NCI-H226 (cell line): ENCODE measurements at regions not wholly inside any gene's neighbourhood (a gene's known extent, or its start where the extent isn't known, plus 50 kb on each side); places are given as distances from the start of the nearest gene placed in this dataset.
"Not testable (repeated sequence)": the region's sequence is repeated elsewhere in the genome, so short reads cannot be mapped to it uniquely, and the experiment has no call there.

Experiments
- DNase-seq: peaks from one replicate; pipeline ENCODE4 v3.0.0-alpha.2; 2015

DNA sequence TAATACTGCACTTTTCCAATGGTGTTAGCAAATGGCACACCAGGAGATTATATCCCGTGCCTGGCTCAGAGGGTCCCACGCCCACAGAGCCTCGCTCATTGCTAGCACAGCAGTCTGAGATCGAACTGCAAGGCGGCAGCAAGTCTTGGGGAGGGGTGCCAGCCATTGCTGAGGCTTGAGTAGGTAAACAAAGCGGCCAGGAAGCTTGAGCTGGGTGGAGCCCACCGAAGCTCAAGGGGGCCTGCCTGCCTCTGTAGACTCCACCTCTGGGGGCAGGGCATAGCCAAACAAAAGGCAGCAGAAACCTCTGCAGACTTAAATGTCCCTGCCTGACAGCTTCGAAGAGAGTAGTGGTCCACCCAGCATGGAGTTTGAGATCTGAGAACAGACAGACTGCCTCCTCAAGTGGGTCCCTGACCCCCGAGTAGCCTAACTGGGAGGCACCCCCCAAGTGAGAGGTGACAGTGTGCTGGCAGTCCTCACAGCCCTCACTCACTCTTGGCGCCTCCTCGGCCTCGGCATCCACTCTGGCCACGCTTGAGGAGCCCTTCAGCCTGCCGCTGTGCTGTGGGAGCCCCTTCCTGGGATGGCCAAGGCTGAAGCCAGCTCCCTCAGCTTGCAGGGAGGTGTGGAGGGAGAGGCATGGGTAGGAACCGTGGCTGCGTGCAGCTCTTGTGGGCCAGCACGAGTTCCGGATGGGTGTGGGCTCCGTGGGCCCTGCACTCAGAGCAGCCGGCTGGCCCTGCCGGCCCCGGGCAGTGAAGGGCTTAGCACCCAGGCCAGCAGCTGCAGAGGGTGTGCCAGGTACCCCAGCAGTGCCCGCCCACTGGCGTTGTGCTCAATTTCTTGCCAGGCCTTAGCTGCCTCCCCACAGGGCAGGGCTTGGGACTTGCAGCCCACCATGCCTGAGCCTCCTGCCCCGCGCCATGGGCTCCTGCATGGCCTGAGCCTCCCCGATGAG is 188.0 kb downstream of the MMUT start:
- DNase-seq = not testable (repeated sequence)

DNA sequence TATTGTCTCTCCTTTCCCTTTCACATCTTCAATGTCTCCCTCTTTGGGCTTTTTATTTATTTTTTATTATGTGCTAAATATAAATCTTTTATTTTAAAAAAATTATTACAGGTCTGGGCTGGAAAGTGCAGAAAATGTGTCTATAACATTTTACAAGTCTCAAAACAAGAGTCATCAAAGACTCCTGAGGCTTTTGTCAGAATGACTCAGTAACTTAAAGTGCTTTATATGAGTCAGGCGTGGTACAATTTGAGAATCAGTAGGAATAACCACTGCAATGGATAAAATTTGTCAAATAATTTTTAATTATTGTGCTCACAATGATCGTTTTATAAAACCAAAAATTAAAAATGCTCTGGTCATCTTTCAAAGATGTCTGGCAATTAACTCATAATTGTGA is 193.9 kb downstream of the MMUT start:
- DNase-seq = no peak

DNA sequence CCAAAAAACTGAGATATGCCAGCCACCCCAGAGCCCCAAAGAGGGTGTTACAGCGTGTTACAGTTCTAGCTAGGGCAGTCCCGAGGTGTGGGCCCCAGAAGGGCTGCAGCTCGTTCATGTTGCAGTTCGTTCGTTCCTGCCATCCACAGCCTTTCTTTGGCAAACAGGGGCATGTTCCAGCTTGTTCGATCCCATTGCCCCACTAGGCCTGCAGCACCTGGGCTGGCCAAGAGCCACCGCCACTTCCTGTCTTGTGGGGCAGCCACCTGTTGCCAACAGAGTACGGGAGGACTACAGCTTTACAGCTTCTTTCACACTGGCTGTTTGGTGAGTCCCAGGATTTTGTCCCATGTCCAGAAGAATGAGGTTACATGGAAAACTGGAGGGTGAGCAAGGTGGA is 198.1 kb downstream of the MMUT start:
- DNase-seq = no peak

DNA sequence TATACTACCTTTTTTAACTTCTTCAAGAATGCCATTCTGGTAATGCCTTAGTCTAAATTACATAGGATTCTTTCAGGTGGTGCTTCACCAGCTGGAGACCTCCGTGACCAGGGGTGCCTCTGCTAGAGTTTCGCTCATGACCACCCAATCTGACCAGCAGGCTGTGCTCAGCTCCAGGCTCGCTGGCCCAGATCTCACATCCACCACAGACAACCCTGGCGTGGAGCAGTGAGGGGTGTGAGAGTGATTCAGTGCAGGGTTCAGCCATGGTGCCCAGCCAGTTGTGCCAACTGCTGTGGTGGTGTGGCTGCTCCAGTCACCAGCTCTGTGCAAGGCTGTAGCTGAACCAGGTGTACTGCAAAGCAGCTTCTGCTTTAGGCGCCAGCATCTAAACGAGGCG is 198.6 kb downstream of the MMUT start:
- DNase-seq = no peak

DNA sequence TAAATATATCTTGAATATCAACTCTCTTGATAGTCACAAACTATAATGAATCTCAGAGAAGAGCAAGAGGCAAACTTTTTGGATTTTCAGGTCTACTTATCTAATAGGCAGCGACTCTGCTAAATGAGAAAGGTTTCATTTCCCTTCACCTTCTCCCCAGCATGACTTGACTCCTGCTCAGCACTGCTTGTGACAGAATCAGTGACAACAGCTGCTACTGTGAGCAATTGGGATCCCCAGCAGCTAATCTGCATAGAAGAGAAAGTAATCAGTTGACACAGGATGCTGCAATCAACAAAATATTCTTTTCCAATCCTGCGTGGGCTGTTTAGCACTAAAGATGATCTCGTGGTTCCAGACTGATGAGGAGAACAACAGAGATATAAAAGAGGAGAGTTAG is 205.5 kb downstream of the MMUT start:
- no peak for DNase-seq

DNA sequence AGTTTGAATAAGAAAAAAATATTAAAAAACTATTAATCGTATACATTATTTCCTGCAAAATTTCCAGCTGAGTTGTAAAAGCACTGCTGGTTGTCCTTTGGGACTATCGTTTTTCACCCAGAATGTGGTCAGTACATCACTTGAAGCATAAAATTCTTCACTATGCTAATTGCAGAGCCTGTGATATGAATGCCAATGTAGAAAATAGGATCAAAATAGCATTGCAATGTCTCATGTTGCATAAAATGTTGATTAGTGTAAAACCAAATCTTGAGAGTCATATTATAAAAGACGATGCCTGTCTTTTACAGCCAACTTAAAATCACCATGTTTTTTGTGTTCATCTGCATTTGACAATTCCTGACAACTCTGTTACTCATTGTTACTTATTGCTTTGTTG is 207.7 kb downstream of the MMUT start:
- no peak for DNase-seq

DNA sequence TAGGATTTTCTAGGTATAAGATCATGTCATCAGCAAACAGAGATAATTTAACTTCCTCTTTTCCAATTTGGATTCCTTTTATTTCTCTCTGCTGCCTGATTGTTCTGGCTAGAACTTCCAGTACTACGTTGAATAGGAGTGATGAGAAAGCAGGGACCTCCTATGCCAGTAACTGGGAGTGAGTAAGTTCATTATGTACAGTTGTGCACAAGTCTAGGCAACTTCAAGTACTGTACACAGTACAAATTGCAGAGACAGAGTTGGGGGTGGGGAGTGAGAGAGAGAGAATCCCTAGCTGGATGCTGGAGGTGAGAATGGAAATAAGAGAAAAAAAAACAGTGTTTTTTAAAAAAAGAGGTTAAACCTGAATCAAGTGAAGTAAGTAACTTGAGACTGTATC is 210.2 kb downstream of the MMUT start:
- DNase-seq = no peak

DNA sequence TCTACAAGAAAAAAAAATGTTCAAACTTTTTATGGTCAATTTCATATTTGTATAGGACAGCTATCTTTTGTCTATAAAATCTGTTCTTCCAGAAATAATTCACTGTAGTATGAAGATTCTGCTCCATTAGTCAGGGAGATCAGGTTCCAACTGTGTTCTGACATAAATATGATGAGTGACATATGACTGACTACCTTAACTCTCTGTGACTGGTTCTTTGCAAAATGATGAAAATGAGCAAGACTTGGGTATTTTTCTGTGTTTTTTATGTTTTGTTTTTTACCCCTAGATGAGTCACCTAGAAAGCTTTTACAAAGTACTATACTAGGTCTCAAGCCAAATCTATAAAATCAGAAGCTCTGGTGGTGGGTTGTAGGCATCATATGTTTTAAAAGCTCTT is 229.6 kb downstream of the MMUT start:
- DNase-seq = no peak

DNA sequence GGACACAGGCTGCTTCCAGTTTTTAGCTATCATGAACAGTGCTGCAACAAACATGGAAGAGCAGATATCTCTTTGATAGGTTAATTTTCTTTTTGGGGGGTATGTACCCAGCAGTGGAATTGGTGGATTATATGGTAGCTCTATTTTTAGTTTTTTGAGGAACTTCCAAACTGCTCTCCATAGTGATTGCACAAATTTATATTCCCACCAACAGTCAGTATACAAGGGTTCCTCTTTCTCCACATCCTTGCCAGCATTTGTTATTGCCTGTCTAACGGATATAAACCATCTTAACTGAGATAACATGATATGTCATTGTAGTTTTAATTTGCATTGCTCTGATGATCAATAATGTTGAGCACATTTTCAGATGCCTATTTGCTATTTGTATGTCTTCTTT is 237.6 kb downstream of the MMUT start:
- DNase-seq = no peak

DNA sequence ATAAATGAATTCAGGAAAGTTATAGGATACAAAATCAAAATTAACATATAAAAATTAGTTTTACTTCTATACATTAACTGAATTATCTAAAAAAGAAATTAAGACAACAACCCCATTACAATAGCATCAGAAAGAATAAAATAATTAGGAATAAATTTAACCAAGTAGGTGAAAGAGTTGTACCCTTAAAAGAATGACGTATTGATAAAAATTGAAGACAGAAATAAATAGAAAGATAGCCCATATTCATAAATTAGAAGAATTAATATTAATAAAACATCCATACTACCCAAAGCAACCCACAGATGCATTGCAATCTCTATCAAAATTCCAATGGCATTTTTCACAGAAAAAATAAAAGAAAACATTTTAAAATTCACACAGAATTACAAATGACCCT is 242.8 kb downstream of the MMUT start:
- no peak for DNase-seq

DNA sequence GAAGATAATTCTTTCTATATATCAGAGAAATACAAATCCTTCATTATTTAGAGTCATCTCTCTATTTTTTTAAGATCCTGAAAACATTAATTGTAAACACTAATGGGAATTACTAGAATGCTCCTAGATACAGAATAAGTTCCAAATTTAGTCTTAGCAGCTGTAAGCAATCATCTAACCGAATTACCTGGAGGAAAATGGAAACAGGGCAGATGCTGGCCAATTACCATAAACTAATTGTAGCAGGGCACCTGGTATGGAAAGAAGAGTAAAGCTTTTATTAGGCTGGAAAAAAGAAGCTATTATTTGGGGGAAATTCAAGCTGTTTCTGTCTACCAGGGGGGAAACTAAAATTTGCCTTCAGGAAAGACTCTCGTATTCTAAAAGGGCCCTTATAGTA is 257.5 kb downstream of the MMUT start:
- no peak for DNase-seq

DNA sequence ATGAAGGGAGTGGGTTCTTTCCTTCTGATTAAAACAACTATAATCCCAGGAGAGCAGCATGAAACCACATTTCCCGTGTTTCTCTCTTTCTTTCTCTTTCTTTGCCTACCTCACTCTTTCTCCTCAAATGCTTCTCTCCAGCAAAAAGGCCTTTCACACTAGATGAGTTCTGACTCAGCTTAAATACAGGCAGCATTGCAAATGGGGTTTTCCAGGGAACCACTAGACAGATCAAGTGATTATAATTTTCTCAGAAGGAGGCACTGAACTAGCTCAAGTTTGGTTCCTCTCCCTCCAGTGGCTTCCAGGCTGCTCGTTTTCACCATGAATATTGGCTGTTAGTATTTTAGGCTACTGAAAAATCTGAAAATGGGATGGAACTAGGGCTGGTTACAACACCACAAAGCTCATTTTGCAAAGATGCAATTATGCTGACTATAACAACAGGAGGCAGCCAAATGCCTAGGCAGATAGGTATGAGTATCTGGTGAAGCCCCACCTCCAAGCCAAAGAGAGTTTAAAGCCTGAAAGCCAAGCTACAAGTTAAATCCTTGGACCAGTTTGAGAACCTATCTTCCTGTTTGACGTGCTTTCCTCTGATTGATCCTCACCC is 260.0 kb downstream of the MMUT start:
- peak; percentile 45 for DNase-seq

DNA sequence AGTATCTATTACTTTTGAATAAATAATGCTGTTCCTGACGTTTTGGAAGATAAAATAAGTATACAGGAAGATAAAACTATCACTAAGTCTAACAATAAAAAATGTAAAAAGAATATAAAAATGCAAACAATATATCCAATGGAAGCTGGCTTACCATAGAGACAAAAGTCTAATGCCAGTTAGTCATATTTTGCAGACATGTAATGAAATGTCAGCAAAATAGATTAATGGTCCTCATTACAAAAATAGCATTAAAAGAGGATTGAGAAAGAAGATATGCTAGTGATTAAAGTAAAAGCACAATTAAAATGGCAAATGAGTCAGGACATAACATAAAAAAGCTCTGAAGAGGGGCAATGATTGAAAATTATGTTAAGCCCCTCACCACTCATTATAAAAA is 265.0 kb downstream of the MMUT start:
- DNase-seq = no peak

DNA sequence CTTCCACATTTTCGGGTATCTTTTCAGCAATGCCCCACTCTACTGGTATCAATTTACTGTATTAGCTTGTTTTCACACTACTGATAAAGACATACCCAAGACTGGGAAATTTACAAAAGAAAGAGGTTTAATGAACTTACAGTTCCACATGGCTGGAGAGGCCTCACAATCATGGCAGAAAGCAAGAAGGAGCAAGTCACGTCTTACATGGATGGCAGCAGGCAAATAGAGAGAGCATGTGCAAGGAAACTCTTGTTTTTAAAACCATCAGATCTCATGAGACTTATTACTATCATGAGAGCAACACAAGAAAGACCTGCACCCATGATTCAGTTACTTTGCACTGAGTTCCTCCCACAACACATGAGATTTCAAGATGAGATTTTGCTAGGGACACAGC is 300.7 kb downstream of the MMUT start:
- DNase-seq = not testable (repeated sequence)

DNA sequence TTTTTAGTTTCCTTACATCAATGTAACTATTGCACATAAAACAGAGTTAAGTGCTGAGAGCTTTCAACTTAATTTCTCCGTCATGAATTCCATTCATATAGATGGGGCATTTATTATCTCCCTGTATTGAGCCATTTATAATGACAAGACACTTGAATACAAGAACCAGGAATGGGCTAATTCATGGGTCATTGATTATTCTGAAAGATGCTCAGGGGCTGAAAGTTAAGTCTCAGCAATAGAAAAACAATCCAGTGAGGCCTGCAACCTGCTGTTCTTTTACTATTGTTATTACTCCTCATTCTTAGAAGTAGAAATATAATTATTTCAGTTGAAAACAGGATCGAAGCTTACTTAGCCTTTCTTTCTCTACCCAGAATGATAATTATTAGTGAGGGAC is 307.7 kb downstream of the MMUT start:
- DNase-seq = no peak

DNA sequence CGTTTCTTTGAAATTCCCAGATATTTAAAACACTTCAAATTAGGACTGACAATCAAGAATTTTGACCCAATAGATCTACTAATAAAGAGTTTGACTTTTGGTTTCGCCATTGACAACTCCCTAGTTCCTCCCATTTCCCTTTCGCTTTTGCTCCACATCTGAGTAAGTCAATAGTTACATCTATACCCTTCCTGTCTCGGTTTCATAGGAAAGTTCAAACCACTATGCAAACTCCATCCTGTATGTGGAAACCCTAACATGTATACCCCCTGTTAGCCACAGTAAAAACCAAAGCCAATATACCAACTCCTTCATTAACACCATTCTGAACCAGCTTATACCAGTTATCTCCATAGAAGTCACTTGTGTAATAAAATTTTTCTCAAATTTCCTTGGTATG is 311.1 kb downstream of the MMUT start:
- DNase-seq = no peak

DNA sequence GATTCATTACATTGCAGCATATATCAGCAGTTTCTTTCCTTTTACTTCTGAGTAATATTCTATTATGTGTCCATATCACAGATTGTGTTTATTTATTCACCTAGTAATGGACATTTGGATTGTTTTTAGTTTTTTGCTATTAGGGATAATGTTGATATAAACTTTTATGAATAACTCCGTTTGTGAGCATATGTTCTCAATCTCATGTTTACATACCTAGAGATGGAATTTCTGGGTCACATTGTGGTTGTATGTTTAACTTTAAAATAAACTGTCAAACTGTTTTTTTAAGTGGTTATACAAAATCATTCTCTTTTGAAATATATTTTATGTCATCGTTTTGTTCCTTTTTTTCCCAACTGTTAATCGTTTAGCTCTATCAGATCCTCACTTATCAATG is 311.6 kb downstream of the MMUT start:
- DNase-seq = no peak

DNA sequence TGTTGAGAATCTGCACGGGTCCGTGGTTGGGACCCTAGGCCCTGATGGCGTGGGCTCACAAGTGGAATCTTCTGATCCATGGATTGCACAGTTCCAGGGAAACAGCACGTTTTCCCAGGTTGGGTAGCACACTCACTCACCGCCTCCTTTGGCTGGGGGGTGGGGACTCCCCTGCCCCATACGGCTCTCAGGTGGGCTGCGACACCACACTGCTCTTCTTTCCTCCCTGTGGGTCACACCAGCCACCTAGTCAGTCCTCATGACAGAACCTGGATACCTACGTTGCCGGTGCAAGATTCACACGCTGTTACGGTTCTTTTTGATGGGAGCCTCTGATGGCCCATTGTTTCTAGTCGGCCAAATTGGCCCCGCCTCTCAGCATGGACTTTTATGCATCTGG is 312.0 kb downstream of the MMUT start:
- DNase-seq = no peak

DNA sequence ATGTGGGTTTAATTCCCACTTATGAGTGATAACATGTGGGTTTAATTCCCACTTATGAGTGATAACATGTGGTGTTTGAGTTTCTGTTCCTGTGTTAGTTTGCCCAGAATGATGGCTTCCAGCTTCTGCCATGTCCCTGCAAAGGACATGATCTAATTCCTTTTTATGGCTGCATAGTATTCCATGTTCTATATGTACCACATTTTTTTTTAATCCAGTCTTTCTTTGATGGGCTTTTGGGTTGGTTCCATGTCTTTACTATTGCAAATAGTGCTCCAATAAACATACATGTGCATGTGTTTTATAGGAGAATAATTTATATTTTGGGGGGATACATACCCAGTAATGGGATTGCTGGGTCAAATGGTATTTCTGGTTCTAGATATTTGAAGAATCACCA is 317.8 kb downstream of the MMUT start:
- no peak for DNase-seq

DNA sequence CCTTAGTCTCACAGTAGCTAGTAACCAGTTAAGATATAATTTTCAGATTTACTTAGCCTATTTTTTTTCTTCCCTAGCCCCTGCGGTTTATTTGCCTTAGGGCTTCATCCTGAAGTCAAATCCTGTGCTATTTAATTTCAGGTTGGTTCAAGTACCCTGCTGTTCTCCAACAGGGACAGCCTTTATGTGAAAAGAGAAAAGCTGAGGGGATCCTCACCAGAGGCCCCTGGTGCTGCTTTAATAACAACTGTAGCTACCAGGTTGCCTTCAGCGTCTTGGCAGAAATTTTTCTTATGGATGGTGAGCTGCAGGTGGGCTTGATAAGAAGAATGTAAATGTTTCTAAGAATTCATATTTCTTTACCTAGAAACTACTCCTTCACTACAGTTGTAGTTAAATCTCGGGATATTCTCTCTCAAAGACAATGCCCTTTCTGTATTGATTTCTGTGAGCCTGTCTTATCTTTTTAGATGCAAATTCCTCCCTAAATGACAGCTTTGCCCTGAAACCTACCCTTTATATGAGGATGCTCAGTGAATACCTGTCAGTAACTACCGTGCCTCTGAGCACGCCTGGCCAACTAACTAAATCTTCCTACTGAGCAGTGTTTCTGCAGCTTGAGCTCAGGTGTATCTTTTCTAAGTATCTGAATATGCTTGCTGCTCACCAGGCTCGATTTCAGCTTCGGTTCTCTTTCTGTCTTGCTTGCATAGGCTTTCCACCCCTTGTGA is 320.5 kb downstream of the MMUT start:
- no peak for DNase-seq

DNA sequence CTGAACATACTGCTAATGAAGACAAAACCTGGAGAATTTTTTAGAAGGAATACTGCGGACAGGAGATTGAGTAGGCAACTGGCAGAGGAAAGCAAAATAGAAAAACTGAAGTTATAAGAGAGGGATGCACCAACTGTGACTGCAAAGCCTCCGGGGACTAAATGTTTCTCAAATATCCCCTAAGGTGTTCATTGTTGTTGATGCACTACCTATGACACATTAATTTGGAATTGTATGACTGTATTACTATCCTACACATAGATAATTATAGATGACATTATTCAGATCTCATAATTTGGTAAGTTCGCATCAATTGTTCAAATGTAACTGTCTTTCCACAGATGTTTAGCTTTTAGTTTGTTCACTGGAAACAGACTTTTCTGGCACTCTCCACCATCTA is 341.1 kb downstream of the MMUT start:
- no peak for DNase-seq

DNA sequence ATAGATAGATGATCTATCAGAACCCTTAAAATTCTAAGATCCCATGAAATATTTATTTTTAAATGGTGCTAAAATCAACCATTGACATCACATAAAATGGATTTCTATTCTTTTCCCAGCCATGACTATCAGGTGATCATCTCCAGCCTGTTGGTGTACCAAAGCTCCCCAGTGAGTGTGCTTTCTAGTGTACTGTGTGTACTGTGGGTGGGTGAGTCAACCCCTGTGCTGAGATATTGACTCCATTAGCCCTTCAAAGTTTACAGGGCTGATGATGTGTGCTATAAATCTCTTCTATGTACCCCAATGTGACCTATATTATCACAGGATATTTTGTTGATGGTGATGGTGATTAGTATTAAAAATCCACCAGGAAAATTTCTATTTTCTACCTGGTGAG is 344.6 kb downstream of the MMUT start:
- no peak for DNase-seq

DNA sequence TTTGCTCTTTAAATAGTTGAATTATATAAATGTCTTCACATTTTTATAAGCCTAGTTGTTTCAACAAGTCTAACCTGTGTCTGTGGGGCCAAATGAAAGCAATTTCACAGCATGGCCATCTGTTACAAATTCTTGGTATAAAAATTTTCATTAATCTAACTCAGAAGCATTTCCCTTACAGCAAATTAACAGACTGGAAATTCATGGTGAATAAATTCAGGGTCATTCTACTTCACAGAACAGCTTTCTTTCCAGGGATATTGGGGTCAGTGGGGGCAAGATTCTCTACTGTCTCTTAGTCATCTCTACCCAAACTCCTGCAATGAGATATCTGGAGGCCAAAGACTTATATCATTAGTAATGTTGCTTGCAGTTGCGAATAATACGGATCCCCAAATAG is 352.1 kb downstream of the MMUT start:
- DNase-seq = no peak

DNA sequence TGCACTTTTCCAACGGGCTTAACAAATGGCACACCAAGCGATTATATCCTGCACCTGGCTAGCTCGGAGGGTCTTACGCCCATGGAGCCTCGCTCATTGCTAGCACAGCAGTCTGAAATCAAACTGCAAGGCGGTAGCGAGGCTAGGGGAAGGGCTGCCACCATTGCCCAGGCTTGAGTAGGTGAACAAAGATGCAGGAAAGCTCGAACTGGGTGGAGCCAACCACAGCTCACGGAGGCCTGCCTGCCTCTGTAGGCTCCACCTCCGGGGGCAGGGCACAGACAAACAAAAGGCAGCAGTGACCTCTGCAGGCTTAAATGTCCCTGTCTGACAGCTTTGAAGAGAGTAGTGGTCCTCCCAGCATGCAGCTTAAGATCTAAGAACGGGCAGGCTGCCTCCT is 365.4 kb downstream of the MMUT start:
- not testable (repeated sequence) for DNase-seq
